A549 (cell line): ENCODE measurements at regions not wholly inside any gene's neighbourhood (a gene's known extent, or its start where the extent isn't known, plus 50 kb on each side); places are given as distances from the start of the nearest gene placed in this dataset.

ENCODE experiments used
- ATAC-seq, 2 experiments: fragments of 200-7000 bp in 1 of 2; fragments of >200 bp in 1 of 2; cut with Nextera tagmentation in 1 of 2; cut with Tn5 transposase in 1 of 2; 3 replicates each; pipeline versions ENCODE4 v1.8.0 to v1.9.1; 2018 to 2020; ENCODE audit warnings: mild to moderate bottlenecking in 1 of 2, moderate library complexity in 1 of 2
- CTCF ChIA-PET: fragments of 300-600 bp; sonication (Branson Sonifier 250); formaldehyde crosslinking; extraction: SDS; loops from one replicate; lab custom pipeline; 2021; ENCODE audit warnings: antibody characterized with exemption, inconsistent platforms; lab: Yijun Ruan, JAX
- POLR2A ChIA-PET: fragments of 350-600 bp; formaldehyde crosslinking; extraction: SDS; loops from one replicate; lab custom pipeline; 2021; ENCODE audit warnings: antibody characterized with exemption, inconsistent platforms; lab: Yijun Ruan, JAX
- DNase-seq, 2 experiments: peaks; one replicate each; pipeline versions ENCODE4 v3.0.0 to v3.0.0-alpha.2; 2011 to 2016; ENCODE audit warnings: low read depth in 1 of 2, low spot score in 1 of 2
- FAIRE-seq: peaks from 2 replicates; lab custom pipeline; 2011; peaks lifted over from hg19 to GRCh38; lab: Jason Lieb, UNC
- H3K27ac ChIP-seq, 2 experiments: fragments of >200 bp; sonication (Bioruptor Twin); formaldehyde crosslinking; 3 replicates each; pipeline ENCODE4 v1.5.1; 2016 to 2017
- H3K4me1 ChIP-seq: fragments of >200 bp; sonication (Bioruptor Twin); formaldehyde crosslinking; 3 replicates; pipeline ENCODE4 v1.6.1; 2016
- H3K4me2 ChIP-seq: fragments of >200 bp; sonication (Bioruptor Twin); formaldehyde crosslinking; 3 replicates; pipeline ENCODE4 v1.6.1; 2016
- H3K4me3 ChIP-seq: fragments of >200 bp; sonication (Bioruptor Twin); formaldehyde crosslinking; 3 replicates; pipeline ENCODE4 v1.5.1; 2016
- H3K9me3 ChIP-seq: fragments of >200 bp; sonication (Bioruptor Twin); formaldehyde crosslinking; 3 replicates; pipeline ENCODE4 v1.6.1; 2016
- CBX2 ChIP-seq: fragments of 200-600 bp; sonication (generic); IDR thresholded peaks from 2 replicates; pipeline ENCODE4 v1.6.1; 2016; ENCODE audit warnings: low read depth, mild to moderate bottlenecking, borderline replicate concordance
- CEBPB ChIP-seq, 2 experiments: fragments of >200 bp in 1 of 2; sonication (Bioruptor Twin) in 1 of 2; formaldehyde crosslinking in 1 of 2; IDR thresholded peaks; 2 replicates each; pipeline ENCODE4 v1.6.1; 2012 to 2016
- ELK1 ChIP-seq: fragments of 150-350 bp; IDR thresholded peaks from 2 replicates; pipeline ENCODE4 v1.6.1; 2014; ENCODE audit warnings: low read depth, mild to moderate bottlenecking, low read length
- EP300 ChIP-seq, 2 experiments: fragments of >200 bp; sonication (Bioruptor Twin); formaldehyde crosslinking; IDR thresholded peaks; 2 replicates in 1 of 2; 3 replicates in 1 of 2; pipeline ENCODE4 v1.6.1; 2016 to 2017
- FOSB ChIP-seq: fragments of 250-450 bp; sonication (Bioruptor Pico); IDR thresholded peaks from 2 replicates; pipeline ENCODE4 v1.5.0; 2020; ENCODE audit warnings: mild to moderate bottlenecking, moderate library complexity
- HES2 ChIP-seq: fragments of >200 bp; sonication (Bioruptor Twin); formaldehyde crosslinking; IDR thresholded peaks from 2 replicates; pipeline ENCODE4 v1.6.1; 2016
- HOXA7 ChIP-seq: fragments of 250-450 bp; sonication (Bioruptor Pico); IDR thresholded peaks from 2 replicates; pipeline ENCODE4 v1.5.0; 2020; ENCODE audit warnings: mild to moderate bottlenecking, moderate library complexity
- HOXB13 ChIP-seq: fragments of 250-450 bp; sonication (Bioruptor Pico); IDR thresholded peaks from 2 replicates; pipeline ENCODE4 v1.5.0; 2020; ENCODE audit warnings: low read depth, mild to moderate bottlenecking, moderate library complexity
- KDM5A ChIP-seq: fragments of 200-600 bp; sonication (generic); IDR thresholded peaks from 2 replicates; pipeline ENCODE4 v1.6.1; 2016; ENCODE audit warnings: antibody characterized with exemption, mild to moderate bottlenecking
- NPAS2 ChIP-seq: fragments of 250-450 bp; sonication (Bioruptor Pico); IDR thresholded peaks from 2 replicates; pipeline ENCODE4 v1.8.0; 2022; ENCODE audit warnings: mild to moderate bottlenecking, moderate library complexity, borderline replicate concordance
- NR3C1 ChIP-seq: fragments of >200 bp; sonication (Bioruptor Twin); formaldehyde crosslinking; IDR thresholded peaks from 3 replicates; pipeline ENCODE4 v1.6.1; 2017
- POLR2A ChIP-seq: IDR thresholded peaks from 2 replicates; pipeline ENCODE4 v1.6.1; 2012; ENCODE audit warnings: mild to moderate bottlenecking, low read length
- RARB ChIP-seq: fragments of 250-450 bp; sonication (Bioruptor Pico); IDR thresholded peaks from 2 replicates; pipeline ENCODE4 v1.8.0; 2021; ENCODE audit warnings: mild to moderate bottlenecking, moderate library complexity
- RNF2 ChIP-seq: fragments of 200-600 bp; sonication (generic); IDR thresholded peaks from 2 replicates; pipeline ENCODE4 v1.6.1; 2016; ENCODE audit warnings: low read depth, mild to moderate bottlenecking, antibody characterized with exemption, moderate library complexity, borderline replicate concordance
- SMC3 ChIP-seq: fragments of >200 bp; sonication (Bioruptor Twin); formaldehyde crosslinking; IDR thresholded peaks from 3 replicates; pipeline ENCODE4 v1.6.1; 2018; ENCODE audit warnings: inconsistent platforms
- SREBF2 ChIP-seq: fragments of 450-650 bp; IDR thresholded peaks from 2 replicates; pipeline ENCODE4 v1.6.1; 2014; ENCODE audit warnings: mild to moderate bottlenecking, moderate library complexity
- ZC3H11A ChIP-seq: fragments of 450-650 bp; IDR thresholded peaks from 2 replicates; pipeline ENCODE4 v1.6.1; 2014; ENCODE audit warnings: antibody characterized with exemption, mild to moderate bottlenecking
- ZNF302 ChIP-seq: fragments of 250-450 bp; sonication (Bioruptor Pico); IDR thresholded peaks from 2 replicates; pipeline ENCODE4 v1.9.0; 2021; ENCODE audit warnings: inconsistent platforms, mild to moderate bottlenecking, moderate library complexity
- WGBS: methylation state at CpG from one replicate; pipeline ENCODE4 v1.1.6; 2017; ENCODE audit errors: missing lambda C conversion rate; 5-methylcytosine and 5-hydroxymethylcytosine counted together
- TF ChIP-seq, protein P1 (sequence below): fragments of 450-650 bp; IDR thresholded peaks from 2 replicates; pipeline ENCODE4 v1.6.1; 2014; ENCODE audit warnings: antibody characterized with exemption
- TF ChIP-seq, protein P2 (sequence below): IDR thresholded peaks from 2 replicates; pipeline ENCODE4 v1.6.1; 2012; ENCODE audit warnings: low read depth, borderline replicate concordance
- TF ChIP-seq, protein P3 (sequence below): IDR thresholded peaks from 2 replicates; pipeline ENCODE4 v1.6.1; 2012
- TF ChIP-seq, protein P4 (sequence below): fragments of >200 bp; sonication (Bioruptor Twin); formaldehyde crosslinking; IDR thresholded peaks from 3 replicates; pipeline ENCODE4 v1.6.1; 2016

- CTCF ChIA-PET: no interaction called here
- POLR2A ChIA-PET: no interaction called here
- ATAC-seq (no peak), FAIRE-seq (no peak), DNase-seq (no peak)
- Histone ChIP-seq H3K4me3 (no peak overlapping the region), H3K4me1 (no peaks in the 10 kb centered on the region), H3K27ac (no peak overlapping the region), H3K9me3 (no peaks in the 10 kb centered on the region), H3K4me2 (no peak overlapping the region)
- TF ChIP-seq CEBPB (IDR thresholded peaks at IDR 0.05) (no peak), ZNF302 (CRISPR knock-in tag) (no peak), RNF2 (no peak), HOXA7 (no peak), FOSB (CRISPR knock-in tag) (no peak), SREBF2 (no peak), NR3C1 (no peak), POLR2A (no peak)
- 20% methylated on average over 3 of the region's 3 CpGs for WGBS
Observed at GRCh38 chr1:177469519-177469918, 298.8 kb downstream of the BRINP2 start.

DNA sequence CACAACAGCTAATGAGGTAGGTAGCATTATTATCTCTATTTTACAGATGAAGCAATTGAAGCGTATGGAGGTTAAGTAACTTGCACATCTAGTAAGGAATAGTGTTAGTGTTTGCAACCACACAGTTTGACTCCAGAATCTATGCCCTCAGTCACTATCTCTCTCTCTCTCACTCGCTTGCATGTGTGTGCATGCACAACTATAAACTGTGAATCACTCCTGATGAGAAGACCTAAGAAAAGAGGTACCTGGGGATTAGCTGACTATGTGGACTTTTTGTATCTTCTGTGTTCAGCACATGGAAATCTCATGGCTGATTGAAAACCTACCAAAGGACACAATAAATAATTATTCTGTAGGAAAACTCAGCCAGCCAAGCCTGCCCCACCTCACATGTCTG lies 295.5 kb downstream of the BRINP2 start:
- ChIA-PET CTCF (no interaction called here), POLR2A (no interaction called here)
- 12% methylated on average over 2 of the region's 2 CpGs for WGBS
- FAIRE-seq: no peak
- no peak for ATAC-seq
- Histone ChIP-seq H3K4me2 (no peak overlapping the region), H3K27ac (no peak overlapping the region), H3K9me3 (no peaks in the 10 kb centered on the region), H3K4me1 (no peaks in the 10 kb centered on the region), H3K4me3 (no peak overlapping the region)
- DNase-seq: no peak
- TF ChIP-seq SMC3 (no peak), SREBF2 (no peak), POLR2A (no peak), EP300 (IDR thresholded peaks at IDR 0.05) (no peak), CEBPB (IDR thresholded peaks at IDR 0.05) (no peak), HOXA7 (no peak), ZC3H11A (no peak), HOXB13 (CRISPR knock-in tag) (no peak), NR3C1 (no peak), CBX2 (no peak)
- TF ChIP-seq, protein P1, sequence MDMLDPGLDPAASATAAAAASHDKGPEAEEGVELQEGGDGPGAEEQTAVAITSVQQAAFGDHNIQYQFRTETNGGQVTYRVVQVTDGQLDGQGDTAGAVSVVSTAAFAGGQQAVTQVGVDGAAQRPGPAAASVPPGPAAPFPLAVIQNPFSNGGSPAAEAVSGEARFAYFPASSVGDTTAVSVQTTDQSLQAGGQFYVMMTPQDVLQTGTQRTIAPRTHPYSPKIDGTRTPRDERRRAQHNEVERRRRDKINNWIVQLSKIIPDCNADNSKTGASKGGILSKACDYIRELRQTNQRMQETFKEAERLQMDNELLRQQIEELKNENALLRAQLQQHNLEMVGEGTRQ: no peak
- TF ChIP-seq, protein P2, sequence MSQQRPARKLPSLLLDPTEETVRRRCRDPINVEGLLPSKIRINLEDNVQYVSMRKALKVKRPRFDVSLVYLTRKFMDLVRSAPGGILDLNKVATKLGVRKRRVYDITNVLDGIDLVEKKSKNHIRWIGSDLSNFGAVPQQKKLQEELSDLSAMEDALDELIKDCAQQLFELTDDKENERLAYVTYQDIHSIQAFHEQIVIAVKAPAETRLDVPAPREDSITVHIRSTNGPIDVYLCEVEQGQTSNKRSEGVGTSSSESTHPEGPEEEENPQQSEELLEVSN: no peak

DNA sequence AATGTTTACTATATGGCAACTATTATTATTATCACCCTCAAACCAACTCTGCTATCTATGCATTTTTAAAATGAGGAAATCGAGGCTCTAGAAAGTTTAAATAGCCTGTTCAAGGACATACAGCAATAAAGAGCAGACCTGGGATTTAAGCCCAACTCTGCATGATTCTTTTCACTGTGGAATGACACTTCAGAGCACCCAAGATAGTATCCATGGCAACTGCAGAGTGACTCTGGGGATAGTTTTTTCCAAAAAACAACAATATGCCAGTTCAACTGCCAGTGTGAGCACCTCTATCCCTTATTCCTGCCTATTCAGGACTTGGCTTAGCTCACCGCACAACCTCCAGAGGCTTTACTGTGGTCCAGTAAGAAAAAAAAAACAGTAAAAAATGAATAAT lies 293.9 kb downstream of the BRINP2 start:
- FAIRE-seq (no peak), ATAC-seq (no peak), DNase-seq (no peak)
- Histone ChIP-seq H3K27ac (no peak overlapping the region), H3K9me3 (no peaks in the 10 kb centered on the region), H3K4me3 (no peak overlapping the region), H3K4me2 (no peak overlapping the region), H3K4me1 (no peaks in the 10 kb centered on the region)
- CTCF ChIA-PET: no interaction called here
- POLR2A ChIA-PET: no interaction called here
- 48% methylated on average over 2 of the region's 2 CpGs for WGBS
- no peak for TF ChIP-seq KDM5A
- TF ChIP-seq NR3C1: no peak
- no peak for TF ChIP-seq CBX2
- no peak for TF ChIP-seq HES2
- no peak for TF ChIP-seq RARB (CRISPR knock-in tag)
- no peak for TF ChIP-seq SREBF2
- no peak for TF ChIP-seq POLR2A
- no peak for TF ChIP-seq NPAS2 (CRISPR knock-in tag)
- no peak for TF ChIP-seq ELK1
- TF ChIP-seq, protein P3, sequence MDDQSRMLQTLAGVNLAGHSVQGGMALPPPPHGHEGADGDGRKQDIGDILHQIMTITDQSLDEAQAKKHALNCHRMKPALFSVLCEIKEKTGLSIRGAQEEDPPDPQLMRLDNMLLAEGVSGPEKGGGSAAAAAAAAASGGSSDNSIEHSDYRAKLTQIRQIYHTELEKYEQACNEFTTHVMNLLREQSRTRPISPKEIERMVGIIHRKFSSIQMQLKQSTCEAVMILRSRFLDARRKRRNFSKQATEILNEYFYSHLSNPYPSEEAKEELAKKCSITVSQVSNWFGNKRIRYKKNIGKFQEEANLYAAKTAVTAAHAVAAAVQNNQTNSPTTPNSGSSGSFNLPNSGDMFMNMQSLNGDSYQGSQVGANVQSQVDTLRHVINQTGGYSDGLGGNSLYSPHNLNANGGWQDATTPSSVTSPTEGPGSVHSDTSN: no peak
- TF ChIP-seq, protein P4, sequence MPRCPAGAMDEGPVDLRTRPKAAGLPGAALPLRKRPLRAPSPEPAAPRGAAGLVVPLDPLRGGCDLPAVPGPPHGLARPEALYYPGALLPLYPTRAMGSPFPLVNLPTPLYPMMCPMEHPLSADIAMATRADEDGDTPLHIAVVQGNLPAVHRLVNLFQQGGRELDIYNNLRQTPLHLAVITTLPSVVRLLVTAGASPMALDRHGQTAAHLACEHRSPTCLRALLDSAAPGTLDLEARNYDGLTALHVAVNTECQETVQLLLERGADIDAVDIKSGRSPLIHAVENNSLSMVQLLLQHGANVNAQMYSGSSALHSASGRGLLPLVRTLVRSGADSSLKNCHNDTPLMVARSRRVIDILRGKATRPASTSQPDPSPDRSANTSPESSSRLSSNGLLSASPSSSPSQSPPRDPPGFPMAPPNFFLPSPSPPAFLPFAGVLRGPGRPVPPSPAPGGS: no peak
- TF ChIP-seq RNF2: no peak
